ENCODE measurements at regions not wholly inside any gene's neighbourhood (a gene's known extent, or its start where the extent isn't known, plus 50 kb on each side); places are given as distances from the start of the nearest gene placed in this dataset.
"Not testable (repeated sequence)": the region's sequence is repeated elsewhere in the genome, so short reads cannot be mapped to it uniquely, and the experiment has no call there.

GRCh38 chr7:15837306-15837950 is 150.9 kb upstream of the MEOX2 start:
- DNase-seq (ENCODE audit: low spot score) (no peak), ATAC-seq (no peak)

GRCh38 chr7:15836651-15837050 is 150.2 kb upstream of the MEOX2 start:
- ATAC-seq: no peak
- no peak for DNase-seq (ENCODE audit: low spot score)

GRCh38 chr7:15836041-15836440 is 149.6 kb upstream of the MEOX2 start:
- ATAC-seq (no peak), DNase-seq (ENCODE audit: low spot score) (no peak)

- no peak for ATAC-seq
- no peak for DNase-seq (ENCODE audit: low spot score)
These were observed 148.0 kb upstream of the MEOX2 start for GRCh38 chr7:15834446-15834845.

- DNase-seq (ENCODE audit: low spot score) (no peak), ATAC-seq (peak; percentile 25)
These were observed 146.5 kb upstream of the MEOX2 start for GRCh38 chr7:15832996-15833395.

GRCh38 chr7:15831606-15832005 is 145.1 kb upstream of the MEOX2 start:
- ATAC-seq (no peak), DNase-seq (ENCODE audit: low spot score) (no peak)

GRCh38 chr7:15829691-15830090 is 143.2 kb upstream of the MEOX2 start:
- ATAC-seq: no peak
- no peak for DNase-seq (ENCODE audit: low spot score)

GRCh38 chr7:15828881-15829280 is 142.4 kb upstream of the MEOX2 start:
- ATAC-seq: no peak
- DNase-seq (ENCODE audit: low spot score): no peak

- no peak for DNase-seq (ENCODE audit: low spot score)
- no peak for ATAC-seq
These were observed 135.3 kb upstream of the MEOX2 start for GRCh38 chr7:15821484-15822427.

- DNase-seq (ENCODE audit: low spot score) (no peak), ATAC-seq (no peak)
These were observed 133.8 kb upstream of the MEOX2 start for GRCh38 chr7:15820319-15820718.

GRCh38 chr7:15816835-15817426 is 130.4 kb upstream of the MEOX2 start:
- DNase-seq (ENCODE audit: low spot score) (no peak), ATAC-seq (no peak)

GRCh38 chr7:15813448-15813847 is 127.0 kb upstream of the MEOX2 start:
- no peak for ATAC-seq
- DNase-seq (ENCODE audit: low spot score): no peak

- not testable (repeated sequence) for DNase-seq (ENCODE audit: low spot score); ATAC-seq
These were observed 123.9 kb upstream of the MEOX2 start for GRCh38 chr7:15810383-15810782.

- ATAC-seq; DNase-seq (ENCODE audit: low spot score): not testable (repeated sequence)
These were observed 123.5 kb upstream of the MEOX2 start for GRCh38 chr7:15809936-15810335.

- DNase-seq (ENCODE audit: low spot score) (no peak), ATAC-seq (no peak)
These were observed 119.4 kb upstream of the MEOX2 start for GRCh38 chr7:15805891-15806290.

GRCh38 chr7:15802425-15802824 is 115.9 kb upstream of the MEOX2 start:
- ATAC-seq (no peak), DNase-seq (ENCODE audit: low spot score) (no peak)

- ATAC-seq: no peak
- DNase-seq (ENCODE audit: low spot score): no peak
These were observed 115.1 kb upstream of the MEOX2 start for GRCh38 chr7:15801551-15801950.

- ATAC-seq (no peak), DNase-seq (ENCODE audit: low spot score) (no peak)
These were observed 114.6 kb upstream of the MEOX2 start for GRCh38 chr7:15801041-15801440.

- DNase-seq (ENCODE audit: low spot score) (no peak), ATAC-seq (no peak)
These were observed 111.6 kb upstream of the MEOX2 start for GRCh38 chr7:15798081-15798480.

- DNase-seq (ENCODE audit: low spot score) (no peak), ATAC-seq (no peak)
These were observed 108.9 kb upstream of the MEOX2 start for GRCh38 chr7:15795393-15795792.

- ATAC-seq (no peak), DNase-seq (ENCODE audit: low spot score) (no peak)
These were observed 108.3 kb upstream of the MEOX2 start for GRCh38 chr7:15794801-15795200.

GRCh38 chr7:15784694-15785030 is 98.2 kb upstream of the MEOX2 start:
- ATAC-seq: no peak
- no peak for DNase-seq (ENCODE audit: low spot score)

Data from left lobe of liver (tissue), 2 donors.